ENCODE measurements at regions not wholly inside any gene's neighbourhood (a gene's known extent, or its start where the extent isn't known, plus 50 kb on each side); places are given as distances from the start of the nearest gene placed in this dataset.

GRCh38 chr17:36844601-36845000 lies 92.7 kb upstream of the LHX1 start:
- peaks cover 8% of the 10 kb centered on the region for H3K4me1 Mint-ChIP-seq (ENCODE audit: low read depth, unreplicated experiment)
- H3K9me3 Mint-ChIP-seq (ENCODE audit: unreplicated experiment), result peaks cover 6% of the 10 kb centered on the region

GRCh38 chr17:36845916-36846315 lies 91.4 kb upstream of the LHX1 start:
- no peak overlapping the region for H3K27ac ChIP-seq (ENCODE audit: low read depth, low read length)
- H3K79me2 ChIP-seq (ENCODE audit: insufficient read depth, low read length), result no peaks in the 10 kb centered on the region
- no peak overlapping the region for H3K9ac ChIP-seq (ENCODE audit: low read length)
- no peaks in the 10 kb centered on the region for H3K36me3 ChIP-seq (ENCODE audit: insufficient read depth, low read length)
- H3K4me1 ChIP-seq (ENCODE audit: insufficient read depth, low read length), result peaks cover 24% of the 10 kb centered on the region
- Mint-ChIP-seq H3K9me3 (ENCODE audit: unreplicated experiment) (peaks cover 3% of the 10 kb centered on the region), H3K4me1 (ENCODE audit: low read depth, unreplicated experiment) (peaks cover 19% of the 10 kb centered on the region), H3K27ac (ENCODE audit: unreplicated experiment) (no peak overlapping the region), H3K36me3 (ENCODE audit: low read depth, unreplicated experiment) (no peaks in the 10 kb centered on the region), H3K27me3 (ENCODE audit: low read depth, unreplicated experiment) (peaks cover 30% of the 10 kb centered on the region), H3K4me3 (ENCODE audit: unreplicated experiment) (no peak overlapping the region)
- H3K9me3 ChIP-seq (ENCODE audit: insufficient read depth, low read depth, low read length), result no peaks in the 10 kb centered on the region
- TF ChIP-seq EZH2 (IDR thresholded peaks at IDR 0.05; ENCODE audit: insufficient read depth, low read length) (no peak), CTCF (IDR thresholded peaks at IDR 0.05; ENCODE audit: insufficient read depth, low read depth, low read length) (no peak)
- no peak for DNase-seq (ENCODE audit: low read depth)
- H3K4me2 ChIP-seq (ENCODE audit: low read length), result no peak overlapping the region
- no peak for FAIRE-seq
- H3K4me3 ChIP-seq (ENCODE audit: insufficient read depth, low read depth, low read length), result no peak overlapping the region
- H4K20me1 ChIP-seq (ENCODE audit: insufficient read depth, low read length), result no peaks in the 10 kb centered on the region
- H3K27me3 ChIP-seq (ENCODE audit: insufficient read depth, low read length), result no peaks in the 10 kb centered on the region
- no peak overlapping the region for H2AFZ ChIP-seq (ENCODE audit: low read depth, low read length)

More at GRCh38 chr17:36844601-36845000, 92.7 kb upstream of the LHX1 start:
- no peak for FAIRE-seq
- Histone ChIP-seq H3K4me2 (ENCODE audit: low read length) (no peak overlapping the region), H3K36me3 (ENCODE audit: insufficient read depth, low read length) (no peaks in the 10 kb centered on the region), H3K4me1 (ENCODE audit: insufficient read depth, low read length) (peaks cover 13% of the 10 kb centered on the region), H3K9ac (ENCODE audit: low read length) (no peak overlapping the region), H3K9me3 (ENCODE audit: insufficient read depth, low read depth, low read length) (no peaks in the 10 kb centered on the region), H3K27ac (ENCODE audit: low read depth, low read length) (no peak overlapping the region), H3K4me3 (ENCODE audit: insufficient read depth, low read depth, low read length) (no peak overlapping the region), H3K79me2 (ENCODE audit: insufficient read depth, low read length) (no peaks in the 10 kb centered on the region), H4K20me1 (ENCODE audit: insufficient read depth, low read length) (no peaks in the 10 kb centered on the region), H2AFZ (ENCODE audit: low read depth, low read length) (no peak overlapping the region), H3K27me3 (ENCODE audit: insufficient read depth, low read length) (no peaks in the 10 kb centered on the region)
- Mint-ChIP-seq H3K27ac (ENCODE audit: unreplicated experiment) (no peak overlapping the region), H3K4me3 (ENCODE audit: unreplicated experiment) (no peak overlapping the region), H3K27me3 (ENCODE audit: low read depth, unreplicated experiment) (peaks cover 38% of the 10 kb centered on the region), H3K36me3 (ENCODE audit: low read depth, unreplicated experiment) (no peaks in the 10 kb centered on the region)
- TF ChIP-seq CTCF (IDR thresholded peaks at IDR 0.05; ENCODE audit: insufficient read depth, low read depth, low read length) (no peak), EZH2 (IDR thresholded peaks at IDR 0.05; ENCODE audit: insufficient read depth, low read length) (no peak)
- DNase-seq (ENCODE audit: low read depth), result no peak

- Mint-ChIP-seq H3K4me1 (ENCODE audit: low read depth, unreplicated experiment) (peaks cover 24% of the 10 kb centered on the region), H3K36me3 (ENCODE audit: low read depth, unreplicated experiment) (no peaks in the 10 kb centered on the region), H3K9me3 (ENCODE audit: unreplicated experiment) (no peaks in the 10 kb centered on the region), H3K27ac (ENCODE audit: unreplicated experiment) (no peak overlapping the region), H3K4me3 (ENCODE audit: unreplicated experiment) (no peak overlapping the region), H3K27me3 (ENCODE audit: low read depth, unreplicated experiment) (peaks cover 30% of the 10 kb centered on the region)
- Histone ChIP-seq H3K79me2 (ENCODE audit: insufficient read depth, low read length) (no peaks in the 10 kb centered on the region), H3K4me3 (ENCODE audit: insufficient read depth, low read depth, low read length) (no peak overlapping the region), H3K4me1 (ENCODE audit: insufficient read depth, low read length) (peaks cover 30% of the 10 kb centered on the region), H3K36me3 (ENCODE audit: insufficient read depth, low read length) (no peaks in the 10 kb centered on the region), H3K9ac (ENCODE audit: low read length) (no peak overlapping the region), H3K27me3 (ENCODE audit: insufficient read depth, low read length) (no peaks in the 10 kb centered on the region), H3K9me3 (ENCODE audit: insufficient read depth, low read depth, low read length) (no peaks in the 10 kb centered on the region), H4K20me1 (ENCODE audit: insufficient read depth, low read length) (no peaks in the 10 kb centered on the region), H3K27ac (ENCODE audit: low read depth, low read length) (no peak overlapping the region), H3K4me2 (ENCODE audit: low read length) (no peak overlapping the region), H2AFZ (ENCODE audit: low read depth, low read length) (peak overlapping the region; percentile 32)
- FAIRE-seq (no peak), DNase-seq (ENCODE audit: low read depth) (no peak)
- TF ChIP-seq CTCF (IDR thresholded peaks at IDR 0.05; ENCODE audit: insufficient read depth, low read depth, low read length) (no peak), EZH2 (IDR thresholded peaks at IDR 0.05; ENCODE audit: insufficient read depth, low read length) (no peak)
These were observed 90.6 kb upstream of the LHX1 start for GRCh38 chr17:36846410-36847292.
